GM21576 (cell line): ENCODE measurements at regions not wholly inside any gene's neighbourhood (a gene's known extent, or its start where the extent isn't known, plus 50 kb on each side); places are given as distances from the start of the nearest gene placed in this dataset.

Experiments
- ATAC-seq: cut with Tn5 transposase; IDR thresholded peaks from one replicate; pipeline ENCODE4 v1.9.1; 2021; ENCODE audit warnings: mild to moderate bottlenecking, moderate library complexity; ENCODE audit not compliant: unreplicated experiment

GRCh38 chr3:148435534-148435933 lies 262.2 kb upstream of the AGTR1 start:
- ATAC-seq, result no peak

GRCh38 chr3:148439254-148439822 lies 258.4 kb upstream of the AGTR1 start:
- ATAC-seq, result peak; percentile 59

- ATAC-seq, result no peak
Measured at GRCh38 chr3:148441191-148441590, 256.5 kb upstream of the AGTR1 start.

GRCh38 chr3:148450819-148451218 lies 246.9 kb upstream of the AGTR1 start:
- no peak for ATAC-seq

- no peak for ATAC-seq
Measured at GRCh38 chr3:148451969-148452368, 245.7 kb upstream of the AGTR1 start.

- ATAC-seq, result no peak
Measured at GRCh38 chr3:148453781-148454191, 243.9 kb upstream of the AGTR1 start.

GRCh38 chr3:148455098-148455497 lies 242.6 kb upstream of the AGTR1 start:
- no peak for ATAC-seq

- no peak for ATAC-seq
Measured at GRCh38 chr3:148457886-148458285, 239.8 kb upstream of the AGTR1 start.

GRCh38 chr3:148459931-148460513 lies 237.7 kb upstream of the AGTR1 start:
- no peak for ATAC-seq

- ATAC-seq, result no peak
Measured at GRCh38 chr3:148460686-148461085, 237.0 kb upstream of the AGTR1 start.

GRCh38 chr3:148464246-148464645 lies 233.5 kb upstream of the AGTR1 start:
- ATAC-seq, result no peak

GRCh38 chr3:148466143-148466542 lies 231.6 kb upstream of the AGTR1 start:
- no peak for ATAC-seq

GRCh38 chr3:148466980-148467740 lies 230.5 kb upstream of the AGTR1 start:
- no peak for ATAC-seq

- no peak for ATAC-seq
Measured at GRCh38 chr3:148477375-148477774, 220.3 kb upstream of the AGTR1 start.

GRCh38 chr3:148493631-148494030 lies 204.1 kb upstream of the AGTR1 start:
- ATAC-seq, result no peak

- ATAC-seq, result no peak
Measured at GRCh38 chr3:148494451-148494850, 203.3 kb upstream of the AGTR1 start.

GRCh38 chr3:148500881-148501280 lies 196.8 kb upstream of the AGTR1 start:
- no peak for ATAC-seq

GRCh38 chr3:148510116-148510515 lies 187.6 kb upstream of the AGTR1 start:
- no peak for ATAC-seq

GRCh38 chr3:148510561-148510960 lies 187.1 kb upstream of the AGTR1 start:
- ATAC-seq, result no peak

GRCh38 chr3:148512648-148513047 lies 185.1 kb upstream of the AGTR1 start:
- ATAC-seq, result no peak

- ATAC-seq, result no peak
Measured at GRCh38 chr3:148513096-148513543, 184.6 kb upstream of the AGTR1 start.

- ATAC-seq, result no peak
Measured at GRCh38 chr3:148518520-148518919, 179.2 kb upstream of the AGTR1 start.
